MM.1S (cell line): ENCODE measurements at regions not wholly inside any gene's neighbourhood (a gene's known extent, or its start where the extent isn't known, plus 50 kb on each side); places are given as distances from the start of the nearest gene placed in this dataset.

Source experiments
- EZH2phosphoT487 ChIP-seq: fragments of 300-600 bp; sonication (generic); IDR thresholded peaks from 2 replicates; pipeline ENCODE4 v1.6.1; 2018; ENCODE audit warnings: antibody characterized with exemption, low read length
- TF ChIP-seq, protein P1 (sequence below): fragments of 300-600 bp; sonication (generic); IDR thresholded peaks from 2 replicates; pipeline ENCODE4 v1.5.1; 2016; ENCODE audit warnings: antibody characterized with exemption, low read length, mixed read lengths

DNA sequence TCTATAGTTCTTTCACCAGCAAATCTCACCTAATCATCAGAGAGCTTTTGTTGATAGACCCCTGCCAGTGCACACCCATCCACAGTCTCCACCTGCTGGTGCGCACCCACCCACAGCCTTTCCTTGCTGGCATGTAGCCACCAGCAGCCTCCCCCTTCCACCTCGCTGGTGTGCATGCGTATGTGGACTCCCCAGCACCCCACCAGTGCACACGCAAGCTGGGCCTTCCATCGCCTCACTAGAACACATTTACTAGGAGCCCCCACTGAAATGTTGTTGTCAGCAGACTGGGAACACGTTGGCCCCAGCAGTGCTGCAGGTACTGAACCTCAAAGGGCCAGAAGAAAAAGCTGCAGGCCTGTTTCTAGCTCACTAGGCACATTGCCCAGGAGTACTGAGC lies 104.9 kb upstream of the ZWINT start:
- TF ChIP-seq, protein P1, sequence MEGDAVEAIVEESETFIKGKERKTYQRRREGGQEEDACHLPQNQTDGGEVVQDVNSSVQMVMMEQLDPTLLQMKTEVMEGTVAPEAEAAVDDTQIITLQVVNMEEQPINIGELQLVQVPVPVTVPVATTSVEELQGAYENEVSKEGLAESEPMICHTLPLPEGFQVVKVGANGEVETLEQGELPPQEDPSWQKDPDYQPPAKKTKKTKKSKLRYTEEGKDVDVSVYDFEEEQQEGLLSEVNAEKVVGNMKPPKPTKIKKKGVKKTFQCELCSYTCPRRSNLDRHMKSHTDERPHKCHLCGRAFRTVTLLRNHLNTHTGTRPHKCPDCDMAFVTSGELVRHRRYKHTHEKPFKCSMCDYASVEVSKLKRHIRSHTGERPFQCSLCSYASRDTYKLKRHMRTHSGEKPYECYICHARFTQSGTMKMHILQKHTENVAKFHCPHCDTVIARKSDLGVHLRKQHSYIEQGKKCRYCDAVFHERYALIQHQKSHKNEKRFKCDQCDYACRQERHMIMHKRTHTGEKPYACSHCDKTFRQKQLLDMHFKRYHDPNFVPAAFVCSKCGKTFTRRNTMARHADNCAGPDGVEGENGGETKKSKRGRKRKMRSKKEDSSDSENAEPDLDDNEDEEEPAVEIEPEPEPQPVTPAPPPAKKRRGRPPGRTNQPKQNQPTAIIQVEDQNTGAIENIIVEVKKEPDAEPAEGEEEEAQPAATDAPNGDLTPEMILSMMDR: no peak
- no peak for TF ChIP-seq EZH2phosphoT487
